IMR-90 (cell line): ENCODE measurements at regions not wholly inside any gene's neighbourhood (a gene's known extent, or its start where the extent isn't known, plus 50 kb on each side); places are given as distances from the start of the nearest gene placed in this dataset.

ENCODE experiments used
- ATAC-seq: fragments of 200-7000 bp; cut with Tn5 transposase; 2 replicates; pipeline ENCODE4 v1.9.1; 2020; ENCODE audit warnings: low read depth, mild to moderate bottlenecking, moderate library complexity
- BruUV-seq: library from RNA; stranded (reverse); fragments of 400-500 nt; replicated peaks from 2 replicates; lab custom pipeline; 2021; lab: Mats Ljungman, UMichigan
- CTCF ChIA-PET: fragments of 300-600 bp; formaldehyde crosslinking; extraction: SDS; loops from one replicate; lab custom pipeline; 2021; ENCODE audit warnings: antibody characterized with exemption; lab: Yijun Ruan, JAX
- POLR2A ChIA-PET: fragments of 300-600 bp; sonication (Branson Sonifier 250); formaldehyde crosslinking; loops from one replicate; lab custom pipeline; 2022; ENCODE audit warnings: antibody characterized with exemption; ENCODE audit not compliant: unreplicated experiment; lab: Charles Lee
- DNase-seq: peaks from one replicate; pipeline ENCODE4 v3.0.0; 2013
- H2AFZ ChIP-seq: replicated peaks from 2 replicates; pipeline ENCODE3; 2013; ENCODE audit warnings: low read length, mild to moderate bottlenecking; ENCODE audit not compliant: poor library complexity
- H2AK5ac ChIP-seq: 2 replicates; pipeline ENCODE4 v1.6.1; 2013; ENCODE audit warnings: low read depth, low read length, inconsistent platforms
- H2AK9ac ChIP-seq: replicated peaks from 2 replicates; pipeline ENCODE3; 2013; ENCODE audit warnings: mild to moderate bottlenecking, low read depth, low read length, moderate library complexity; ENCODE audit not compliant: poor library complexity
- H2BK120ac ChIP-seq: 2 replicates; pipeline ENCODE4 v1.6.1; 2013; ENCODE audit warnings: low read depth, low read length, inconsistent platforms
- H2BK15ac ChIP-seq: 3 replicates; pipeline ENCODE4 v1.6.1; 2013; ENCODE audit warnings: low read depth, low read length, inconsistent platforms
- H2BK20ac ChIP-seq: 2 replicates; pipeline ENCODE4 v1.6.1; 2013; ENCODE audit warnings: low read depth, mild to moderate bottlenecking, inconsistent platforms, low read length, moderate library complexity
- H2BK5ac ChIP-seq: 2 replicates; pipeline ENCODE4 v1.6.1; 2013; ENCODE audit warnings: mild to moderate bottlenecking, low read depth, low read length, inconsistent platforms; ENCODE audit not compliant: poor library complexity, severe bottlenecking
- H3K14ac ChIP-seq: replicated peaks from 2 replicates; pipeline ENCODE4 v1.6.1; 2013; ENCODE audit warnings: low read depth, low read length, inconsistent platforms
- H3K18ac ChIP-seq: 2 replicates; pipeline ENCODE4 v1.6.1; 2013; ENCODE audit warnings: low read depth, low read length, control low read depth
- H3K23ac ChIP-seq: 2 replicates; pipeline ENCODE4 v1.6.1; 2013; ENCODE audit warnings: low read depth, low read length, inconsistent platforms
- H3K27ac ChIP-seq: 2 replicates; pipeline ENCODE4 v1.5.1; 2013; ENCODE audit warnings: mild to moderate bottlenecking, control low read depth, low read length; ENCODE audit not compliant: insufficient read depth
- H3K27me3 ChIP-seq: 2 replicates; pipeline ENCODE4 v1.6.1; 2013; ENCODE audit warnings: low read length; ENCODE audit not compliant: control insufficient read depth, insufficient read depth
- H3K36me3 ChIP-seq: 2 replicates; pipeline ENCODE4 v1.6.1; 2013; ENCODE audit warnings: low read length, mixed read lengths; ENCODE audit not compliant: control insufficient read depth, insufficient read depth
- H3K4ac ChIP-seq: 2 replicates; pipeline ENCODE4 v1.6.1; 2013; ENCODE audit warnings: low read depth, low read length, inconsistent platforms
- H3K4me1 ChIP-seq: 2 replicates; pipeline ENCODE4 v1.6.1; 2013; ENCODE audit warnings: low read length, mixed read lengths; ENCODE audit not compliant: control insufficient read depth, insufficient read depth
- H3K4me2 ChIP-seq: 2 replicates; pipeline ENCODE4 v1.6.1; 2013; ENCODE audit warnings: low read depth, mild to moderate bottlenecking, control low read depth, low read length, moderate library complexity
- H3K4me3 ChIP-seq: 2 replicates; pipeline ENCODE4 v1.5.1; 2013; ENCODE audit warnings: low read depth, mild to moderate bottlenecking, control low read depth, low read length, moderate library complexity; ENCODE audit not compliant: insufficient read depth
- H3K56ac ChIP-seq: 2 replicates; pipeline ENCODE4 v1.6.1; 2013; ENCODE audit warnings: low read length, inconsistent platforms; ENCODE audit not compliant: insufficient read depth; ENCODE audit errors: extremely low read depth
- H3K79me1 ChIP-seq, 2 experiments: 2 replicates each; pipeline ENCODE4 v1.6.1; 2013; ENCODE audit warnings: low read length in 2 of 2, inconsistent platforms in 1 of 2, low read depth in 1 of 2
- H3K9ac ChIP-seq: 2 replicates; pipeline ENCODE4 v1.6.1; 2013; ENCODE audit warnings: low read depth, low read length, control low read depth
- H3K9me1 ChIP-seq: 2 replicates; pipeline ENCODE4 v1.6.1; 2013; ENCODE audit warnings: low read length, inconsistent platforms; ENCODE audit not compliant: insufficient read depth
- H3K9me3 ChIP-seq: 2 replicates; pipeline ENCODE4 v1.6.1; 2013; ENCODE audit warnings: low read length; ENCODE audit not compliant: control insufficient read depth, insufficient read depth
- H4K20me1 ChIP-seq: 2 replicates; pipeline ENCODE4 v1.6.1; 2013; ENCODE audit warnings: low read length, inconsistent platforms; ENCODE audit not compliant: insufficient read depth
- H4K5ac ChIP-seq: 2 replicates; pipeline ENCODE4 v1.6.1; 2013; ENCODE audit warnings: mild to moderate bottlenecking, low read depth, low read length, control low read depth
- H4K8ac ChIP-seq, 2 experiments: 2 replicates each; pipeline ENCODE4 v1.6.1; 2013; ENCODE audit warnings: low read depth in 2 of 2, low read length in 2 of 2, control low read depth in 1 of 2, inconsistent platforms in 1 of 2
- H4K91ac ChIP-seq: 2 replicates; pipeline ENCODE4 v1.6.1; 2013; ENCODE audit warnings: low read depth, low read length, inconsistent platforms; ENCODE audit not compliant: insufficient read depth
- BHLHE40 ChIP-seq: fragments of 150-350 bp; IDR thresholded peaks from 2 replicates; pipeline ENCODE4 v1.6.1; 2016; ENCODE audit warnings: mild to moderate bottlenecking, low read depth, low read length
- CEBPB ChIP-seq: IDR thresholded peaks from 2 replicates; pipeline ENCODE4 v1.6.1; 2012; ENCODE audit warnings: low read depth, low read length, improper control_type of control experiment
- CTCF ChIP-seq: conservative IDR thresholded peaks from 2 replicates; pipeline ENCODE4 v1.5.1; 2012; ENCODE audit warnings: mild to moderate bottlenecking, low read depth, low read length, improper control_type of control experiment
- MAFK ChIP-seq: IDR thresholded peaks from 2 replicates; pipeline ENCODE4 v1.6.1; 2012; ENCODE audit warnings: low read depth, low read length, improper control_type of control experiment
- MXI1 ChIP-seq: IDR thresholded peaks from 2 replicates; pipeline ENCODE4 v1.6.1; 2012; ENCODE audit warnings: low read depth, mild to moderate bottlenecking, low read length, moderate library complexity, borderline replicate concordance
- NFE2L2 ChIP-seq: fragments of 150-350 bp; IDR thresholded peaks from 2 replicates; pipeline ENCODE4 v1.6.1; 2016; ENCODE audit warnings: low read depth, mild to moderate bottlenecking, low read length
- POLR2A ChIP-seq: IDR thresholded peaks from 2 replicates; pipeline ENCODE4 v1.6.1; 2012; ENCODE audit warnings: mild to moderate bottlenecking, low read depth, low read length
- RAD21 ChIP-seq: IDR thresholded peaks from 2 replicates; pipeline ENCODE4 v1.6.1; 2012; ENCODE audit warnings: low read length, improper control_type of control experiment
- RFX5 ChIP-seq: IDR thresholded peaks from 2 replicates; pipeline ENCODE4 v1.8.0; 2012; ENCODE audit warnings: low read depth, mild to moderate bottlenecking, low read length, moderate library complexity
- USF2 ChIP-seq: fragments of 150-350 bp; IDR thresholded peaks from 2 replicates; pipeline ENCODE4 v1.6.1; 2017; ENCODE audit warnings: mild to moderate bottlenecking, antibody characterized with exemption, low read length, low read depth
- WGBS, 2 experiments: methylation state at CpG; one replicate each; pipeline versions ENCODE4 v1.1.5 to v1.1.7; 2013; ENCODE audit warnings: missing lambda C conversion rate in 2 of 2; ENCODE audit not compliant: insufficient read length in 1 of 2; ENCODE audit errors: extremely low coverage in 2 of 2; 5-methylcytosine and 5-hydroxymethylcytosine counted together
- dilution Hi-C: fragments of 300-500 bp; cut with HindIII; formaldehyde crosslinking; loops from one replicate; pipeline ENCODE4 v1.14.3; 2018; ENCODE audit warnings: low sequenced_read_pairs; ENCODE audit not compliant: unreplicated experiment
- in situ Hi-C: fragments of 300-500 bp; cut with MboI; formaldehyde crosslinking; loops from 3 replicates; pipeline ENCODE4 v1.14.3; 2019; ENCODE audit warnings: low sequenced_read_pairs, inconsistent platforms, mixed read lengths
- intact Hi-C: fragments of 100-400 bp; cut with micrococcal nuclease; formaldehyde crosslinking; loops from 2 replicates; pipeline ENCODE4 v1.10.0; 2022

GRCh38 chr9:93820667-93821306 lies 134.4 kb downstream of the BARX1 start:
- 20% methylated on average over 2 of the region's 6 CpGs; no CpG with 5 or more reads in 1 of the 2 experiments for WGBS, 2 experiments
- POLR2A ChIA-PET, result no interaction called here
- CTCF ChIA-PET, result no interaction called here

More at GRCh38 chr9:93820667-93821306, 134.4 kb downstream of the BARX1 start:
- no peak for DNase-seq
- H3K79me1 ChIP-seq, result no peaks in the 10 kb centered on the region
- H4K91ac ChIP-seq, result no peak overlapping the region
- no peaks in the 10 kb centered on the region for H3K9me3 ChIP-seq
- no peaks in the 10 kb centered on the region for H3K36me3 ChIP-seq
- H3K14ac ChIP-seq, result no peak overlapping the region
- no peak overlapping the region for H3K4me3 ChIP-seq
- H3K23ac ChIP-seq, result no peak overlapping the region
- H4K20me1 ChIP-seq, result no peaks in the 10 kb centered on the region
- no peak overlapping the region for H2AK9ac ChIP-seq
- H3K27ac ChIP-seq, result no peak overlapping the region
- no TSS peak for BruUV-seq
- TF ChIP-seq BHLHE40 (no peak), USF2 (no peak), NFE2L2 (no peak), RFX5 (no peak), POLR2A (no peak), RAD21 (no peak), MAFK (no peak), CTCF (no peak), MXI1 (no peak), CEBPB (no peak)
- no peak overlapping the region for H3K9ac ChIP-seq
- H2AFZ ChIP-seq, result no peak overlapping the region
- dilution Hi-C loops, result no loop called here
- intact Hi-C loops, result no loop called here
- H4K8ac ChIP-seq, result no peak overlapping the region
- H3K27me3 ChIP-seq, result peaks cover 7% of the 10 kb centered on the region; the same call in 1 of the 2 replicates
- no peak overlapping the region for H3K4me2 ChIP-seq
- no peak overlapping the region for H3K56ac ChIP-seq
- H2BK20ac ChIP-seq, result no peak overlapping the region
- ATAC-seq, result no peak
- H2BK5ac ChIP-seq, result no peak overlapping the region
- no peak overlapping the region for H2BK15ac ChIP-seq
- no peak overlapping the region for H4K5ac ChIP-seq
- H3K18ac ChIP-seq, result no peak overlapping the region
- in situ Hi-C loops, result no loop called here
- no peak overlapping the region for H2AK5ac ChIP-seq
- H2BK120ac ChIP-seq, result no peak overlapping the region
- H3K4me1 ChIP-seq, result no peaks in the 10 kb centered on the region
- H3K9me1 ChIP-seq, result no peaks in the 10 kb centered on the region
- H3K4ac ChIP-seq, result no peak overlapping the region
